HCT116 (cell line): ENCODE measurements at regions not wholly inside any gene's neighbourhood (a gene's known extent, or its start where the extent isn't known, plus 50 kb on each side); places are given as distances from the start of the nearest gene placed in this dataset.

ENCODE experiments used
- ATAC-seq: fragments of 200-7000 bp; cut with Tn5 transposase; 2 replicates; pipeline ENCODE4 v1.9.1; 2020; ENCODE audit warnings: mild to moderate bottlenecking, moderate library complexity
- BruUV-seq: library from RNA; stranded (reverse); fragments of 400-500 nt; replicated peaks from 2 replicates; lab custom pipeline; 2021; lab: Mats Ljungman, UMichigan
- CTCF ChIA-PET: fragments of 300-600 bp; sonication (Branson Sonifier 250); formaldehyde crosslinking; loops from one replicate; lab custom pipeline; 2021; ENCODE audit warnings: antibody characterized with exemption; lab: Charles Lee
- POLR2A ChIA-PET: fragments of 300-600, 350-600 bp; sonication (Branson Sonifier 250); formaldehyde crosslinking; loops from one replicate; lab custom pipeline; 2021; ENCODE audit warnings: antibody characterized with exemption; lab: Charles Lee
- RAD21 ChIA-PET, 2 experiments: fragments of 300-600 bp; sonication (Branson Sonifier 250); formaldehyde crosslinking; loops; one replicate each; lab custom pipeline; 2023; ENCODE audit warnings: low total read pairs in 2 of 2; ENCODE audit not compliant: uncharacterized antibody in 2 of 2, unreplicated experiment in 2 of 2, low non-redundant PET in 1 of 2; lab: Charles Lee
- DNase-seq: peaks from one replicate; pipeline ENCODE4 v3.0.0-alpha.2; 2010; ENCODE audit warnings: low read depth, low spot score
- H2AFZ ChIP-seq: fragments of 200-600 bp; shearing (Covaris generic), sonication (generic); 2 replicates; pipeline ENCODE4 v1.6.1; 2017; ENCODE audit warnings: low read depth, mixed run types, mixed read lengths, antibody characterized with exemption, low read length; ENCODE audit not compliant: poor library complexity, severe bottlenecking
- H3K27ac ChIP-seq: 2 replicates; pipeline ENCODE4 v1.5.1; 2012; ENCODE audit warnings: low read depth, low read length
- H3K27me3 ChIP-seq: fragments of 200-600 bp; sonication (generic); 2 replicates; pipeline ENCODE4 v1.6.1; 2016; ENCODE audit warnings: mixed run types, low read length, mixed read lengths; ENCODE audit not compliant: insufficient read depth
- H3K36me3 ChIP-seq, 2 experiments: fragments of 200-500 bp in 1 of 2; fragments of 200-600 bp in 1 of 2; sonication (Bioruptor generic) in 1 of 2; sonication (generic) in 1 of 2; 2 replicates each; pipeline versions ENCODE4 v1.5.1 to v1.6.1; 2014 to 2016; ENCODE audit warnings: low read length in 2 of 2, inconsistent platforms in 1 of 2, mixed read lengths in 1 of 2, mixed run types in 1 of 2; ENCODE audit not compliant: insufficient read depth in 2 of 2, control insufficient read depth in 1 of 2
- H3K4me1 ChIP-seq, 2 experiments: fragments of 200-600 bp in 1 of 2; sonication (generic) in 1 of 2; 2 replicates each; pipeline versions ENCODE4 v1.5.1 to v1.6.1; 2012 to 2017; ENCODE audit warnings: low read length in 2 of 2, inconsistent platforms in 1 of 2, mild to moderate bottlenecking in 1 of 2, mixed read lengths in 1 of 2, mixed run types in 1 of 2, moderate library complexity in 1 of 2; ENCODE audit not compliant: insufficient read depth in 2 of 2, control insufficient read depth in 1 of 2
- H3K4me2 ChIP-seq: fragments of 200-600 bp; sonication (generic); 2 replicates; pipeline ENCODE4 v1.6.1; 2017; ENCODE audit warnings: mixed run types, low read length, mixed read lengths
- H3K4me3 ChIP-seq, 2 experiments: fragments of 200-600 bp in 1 of 2; sonication (generic) in 1 of 2; replicated peaks in 1 of 2; 2 replicates each; pipeline ENCODE4 v1.5.1; 2011 to 2016; ENCODE audit warnings: low read length in 2 of 2, control low read depth in 1 of 2, low read depth in 1 of 2, mild to moderate bottlenecking in 1 of 2, mixed read lengths in 1 of 2, mixed run types in 1 of 2
- H3K79me2 ChIP-seq: fragments of 200-600 bp; sonication (generic); 2 replicates; pipeline ENCODE4 v1.6.1; 2017; ENCODE audit warnings: mild to moderate bottlenecking, mixed run types, low read length, moderate library complexity, mixed read lengths; ENCODE audit not compliant: insufficient read depth
- H3K9ac ChIP-seq: fragments of 200-600 bp; sonication (generic); 2 replicates; pipeline ENCODE4 v1.6.1; 2016; ENCODE audit warnings: low read length, mixed read lengths
- H3K9me2 ChIP-seq: fragments of 200-600 bp; sonication (generic), shearing (Covaris generic); 2 replicates; pipeline ENCODE4 v1.6.1; 2017; ENCODE audit warnings: mixed run types, mild to moderate bottlenecking, moderate library complexity; ENCODE audit not compliant: insufficient read depth
- H3K9me3 ChIP-seq, 2 experiments: fragments of 200-500 bp in 1 of 2; fragments of 200-600 bp in 1 of 2; sonication (Bioruptor generic) in 1 of 2; sonication (generic) in 1 of 2; 2 replicates each; pipeline ENCODE4 v1.6.1; 2014 to 2017; ENCODE audit warnings: low read length in 2 of 2, mixed read lengths in 2 of 2, inconsistent platforms in 1 of 2, low read depth in 1 of 2, mild to moderate bottlenecking in 1 of 2, mixed run types in 1 of 2, moderate library complexity in 1 of 2; ENCODE audit not compliant: control insufficient read depth in 1 of 2, insufficient read depth in 1 of 2
- H4K20me1 ChIP-seq: fragments of 200-600 bp; sonication (generic), shearing (Covaris generic); 2 replicates; pipeline ENCODE4 v1.6.1; 2017; ENCODE audit warnings: mixed run types, mild to moderate bottlenecking, moderate library complexity; ENCODE audit not compliant: insufficient read depth
- ATF3 ChIP-seq: IDR thresholded peaks from 2 replicates; pipeline ENCODE4 v1.6.1; 2012
- CEBPB ChIP-seq: IDR thresholded peaks from 2 replicates; pipeline ENCODE4 v1.6.1; 2012; ENCODE audit warnings: low read depth
- EGR1 ChIP-seq: IDR thresholded peaks from 2 replicates; pipeline ENCODE4 v1.6.1; 2012; ENCODE audit warnings: low read depth
- ELF1 ChIP-seq: IDR thresholded peaks from 2 replicates; pipeline ENCODE4 v1.6.1; 2012; ENCODE audit warnings: low read depth, borderline replicate concordance
- EZH2 ChIP-seq: fragments of 200-600 bp; sonication (generic); IDR thresholded peaks from 2 replicates; pipeline ENCODE4 v1.6.1; 2017; ENCODE audit warnings: antibody characterized with exemption, mixed run types
- EZH2phosphoT487 ChIP-seq: fragments of 200-600 bp; IDR thresholded peaks from 2 replicates; pipeline ENCODE4 v1.6.1; 2018; ENCODE audit warnings: antibody characterized with exemption, borderline replicate concordance
- FOSL1 ChIP-seq: IDR thresholded peaks from 2 replicates; pipeline ENCODE4 v1.6.1; 2012; ENCODE audit warnings: low read depth
- JUND ChIP-seq: IDR thresholded peaks from 2 replicates; pipeline ENCODE4 v1.6.1; 2012
- POLR2A ChIP-seq: IDR thresholded peaks from 2 replicates; pipeline ENCODE4 v1.7.0; 2011; ENCODE audit warnings: borderline replicate concordance; ENCODE audit not compliant: insufficient read depth, insufficient read length; ENCODE audit errors: extremely low read depth
- POLR2AphosphoS5 ChIP-seq: IDR thresholded peaks from 2 replicates; pipeline ENCODE4 v1.6.1; 2011; ENCODE audit warnings: mild to moderate bottlenecking, low read depth, low read length, moderate library complexity
- RAD21 ChIP-seq: IDR thresholded peaks from 2 replicates; pipeline ENCODE4 v1.6.1; 2012; ENCODE audit warnings: low read depth, mild to moderate bottlenecking
- SIN3A ChIP-seq: IDR thresholded peaks from 2 replicates; pipeline ENCODE4 v1.6.1; 2012; ENCODE audit warnings: low read depth
- SP1 ChIP-seq: IDR thresholded peaks from 2 replicates; pipeline ENCODE4 v1.6.1; 2012; ENCODE audit warnings: low read depth
- SRF ChIP-seq: IDR thresholded peaks from 2 replicates; pipeline ENCODE4 v1.6.1; 2012; ENCODE audit warnings: low read depth
- TCF7L2 ChIP-seq: IDR thresholded peaks from 2 replicates; pipeline ENCODE4 v1.7.0; 2011; ENCODE audit warnings: borderline replicate concordance, inconsistent platforms; ENCODE audit not compliant: insufficient read depth, insufficient read length; ENCODE audit errors: extremely low read depth
- YY1 ChIP-seq: IDR thresholded peaks from 2 replicates; pipeline ENCODE4 v1.6.1; 2011; ENCODE audit warnings: low read length, low read depth, moderate library complexity, mild to moderate bottlenecking; ENCODE audit not compliant: insufficient replicate concordance; ENCODE audit errors: extremely low read depth
- ZFX ChIP-seq: fragments of 450-650 bp; IDR thresholded peaks from 2 replicates; pipeline ENCODE4 v1.6.1; 2017
- ZNF274 ChIP-seq: fragments of 200-500 bp; sonication (Bioruptor generic); IDR thresholded peaks from 2 replicates; pipeline ENCODE4 v1.6.1; 2014; ENCODE audit warnings: mild to moderate bottlenecking, low read depth, low read length, inconsistent platforms
- intact Hi-C: fragments of 100-400 bp; cut with micrococcal nuclease; formaldehyde crosslinking; loops from 2 replicates; pipeline ENCODE4 v1.10.0; 2022

GRCh38 chr12:23169012-23169695 is 544.2 kb downstream of the ETNK1 start:
- H3K9ac ChIP-seq: no peak overlapping the region
- no peaks in the 10 kb centered on the region for H3K4me1 ChIP-seq
- H3K9me3 ChIP-seq: peaks cover 4 to 27% of the 10 kb centered on the region in 2 experiments; a peak in 2 of 4 replicates
- DNase-seq (no peak), ATAC-seq (no peak)
- H3K79me2 ChIP-seq: no peaks in the 10 kb centered on the region
- intact Hi-C loops: no loop called here
- H3K27me3 ChIP-seq: no peaks in the 10 kb centered on the region
- H3K9me2 ChIP-seq: no peaks in the 10 kb centered on the region
- ChIA-PET CTCF (no interaction called here), POLR2A (no interaction called here), RAD21 (no interaction called here)
- H3K36me3 ChIP-seq: no peaks in the 10 kb centered on the region
- BruUV-seq: no TSS peak
- H2AFZ ChIP-seq: no peak overlapping the region
- H3K4me2 ChIP-seq: no peak overlapping the region
- no peak overlapping the region for H3K4me3 ChIP-seq
- H4K20me1 ChIP-seq: no peaks in the 10 kb centered on the region
- H3K27ac ChIP-seq: no peak overlapping the region
- TF ChIP-seq ATF3 (no peak), CEBPB (no peak), SRF (no peak), ZNF274 (no peak), FOSL1 (no peak), ELF1 (no peak), POLR2A (no peak), EZH2 (no peak), SIN3A (no peak), SP1 (no peak), JUND (no peak), RAD21 (no peak), EZH2phosphoT487 (no peak), EGR1 (no peak), POLR2AphosphoS5 (no peak), YY1 (no peak), TCF7L2 (no peak), ZFX (no peak)
